ENCODE measurements at regions not wholly inside any gene's neighbourhood (a gene's known extent, or its start where the extent isn't known, plus 50 kb on each side); places are given as distances from the start of the nearest gene placed in this dataset.

DNA sequence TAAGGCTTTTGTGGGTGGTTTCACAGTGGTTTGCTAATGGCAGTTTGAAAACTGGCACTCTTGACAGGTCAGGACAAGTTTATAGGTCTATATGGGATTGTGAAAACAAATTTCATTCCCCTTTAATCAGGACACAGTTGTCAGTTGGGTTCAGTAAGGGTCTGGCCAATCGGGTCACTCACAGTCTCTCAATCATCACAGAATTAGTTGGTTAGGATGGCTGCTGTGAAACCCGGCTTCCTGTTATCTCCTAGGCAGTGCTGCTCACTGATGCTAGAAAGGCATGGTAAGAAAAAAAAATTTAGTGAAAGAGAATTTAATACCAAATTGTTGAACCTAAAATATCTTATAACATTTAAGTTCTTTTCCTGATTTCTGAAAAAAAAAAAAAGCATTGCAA, 1730.1 kb downstream of the EFNB2 start:
- TF ChIP-seq, protein P1, sequence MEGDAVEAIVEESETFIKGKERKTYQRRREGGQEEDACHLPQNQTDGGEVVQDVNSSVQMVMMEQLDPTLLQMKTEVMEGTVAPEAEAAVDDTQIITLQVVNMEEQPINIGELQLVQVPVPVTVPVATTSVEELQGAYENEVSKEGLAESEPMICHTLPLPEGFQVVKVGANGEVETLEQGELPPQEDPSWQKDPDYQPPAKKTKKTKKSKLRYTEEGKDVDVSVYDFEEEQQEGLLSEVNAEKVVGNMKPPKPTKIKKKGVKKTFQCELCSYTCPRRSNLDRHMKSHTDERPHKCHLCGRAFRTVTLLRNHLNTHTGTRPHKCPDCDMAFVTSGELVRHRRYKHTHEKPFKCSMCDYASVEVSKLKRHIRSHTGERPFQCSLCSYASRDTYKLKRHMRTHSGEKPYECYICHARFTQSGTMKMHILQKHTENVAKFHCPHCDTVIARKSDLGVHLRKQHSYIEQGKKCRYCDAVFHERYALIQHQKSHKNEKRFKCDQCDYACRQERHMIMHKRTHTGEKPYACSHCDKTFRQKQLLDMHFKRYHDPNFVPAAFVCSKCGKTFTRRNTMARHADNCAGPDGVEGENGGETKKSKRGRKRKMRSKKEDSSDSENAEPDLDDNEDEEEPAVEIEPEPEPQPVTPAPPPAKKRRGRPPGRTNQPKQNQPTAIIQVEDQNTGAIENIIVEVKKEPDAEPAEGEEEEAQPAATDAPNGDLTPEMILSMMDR (IDR thresholded peaks at IDR 0.05), result no peak
- Histone ChIP-seq H3K4me3 (ENCODE audit: low read depth in 1 of 2, low read length in 1 of 2) (no peak overlapping the region), H3K27me3 (no peaks in the 10 kb centered on the region), H3K36me3 (no peaks in the 10 kb centered on the region), H3K9me3 (no peaks in the 10 kb centered on the region), H3K27ac (no peak overlapping the region), H3K4me1 (ENCODE audit: control insufficient read depth in 1 of 2, insufficient read depth in 1 of 2, low read depth in 1 of 2, low read length in 1 of 2) (no peaks in the 10 kb centered on the region)

DNA sequence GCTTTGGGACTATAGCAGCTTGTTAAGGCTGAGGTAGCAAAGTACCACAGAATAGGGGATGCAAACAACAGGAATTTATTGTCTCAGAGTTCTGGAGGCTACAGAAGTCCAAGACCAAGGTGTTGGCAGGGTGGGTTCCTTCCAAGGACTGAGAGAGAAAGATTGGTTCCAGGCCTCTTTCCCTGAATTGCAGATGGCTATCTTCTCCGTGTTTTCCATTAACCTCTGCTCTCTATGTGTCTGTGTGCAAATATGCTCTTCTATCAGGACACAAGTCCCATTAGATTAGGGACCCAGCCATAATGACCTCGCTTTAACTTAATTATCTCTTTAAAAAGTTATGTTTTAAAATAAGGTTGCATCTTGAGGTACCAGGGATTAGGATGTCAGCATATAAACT, 1732.9 kb upstream of the SLC10A2 start:
- Histone ChIP-seq H3K9me3 (no peaks in the 10 kb centered on the region), H3K4me1 (ENCODE audit: control insufficient read depth in 1 of 2, insufficient read depth in 1 of 2, low read depth in 1 of 2, low read length in 1 of 2) (no peaks in the 10 kb centered on the region), H3K27ac (no peak overlapping the region), H3K27me3 (no peaks in the 10 kb centered on the region), H3K4me3 (ENCODE audit: low read depth in 1 of 2, low read length in 1 of 2) (no peak overlapping the region), H3K36me3 (no peaks in the 10 kb centered on the region)
- TF ChIP-seq, protein P1 (IDR thresholded peaks at IDR 0.05), result no peak

DNA sequence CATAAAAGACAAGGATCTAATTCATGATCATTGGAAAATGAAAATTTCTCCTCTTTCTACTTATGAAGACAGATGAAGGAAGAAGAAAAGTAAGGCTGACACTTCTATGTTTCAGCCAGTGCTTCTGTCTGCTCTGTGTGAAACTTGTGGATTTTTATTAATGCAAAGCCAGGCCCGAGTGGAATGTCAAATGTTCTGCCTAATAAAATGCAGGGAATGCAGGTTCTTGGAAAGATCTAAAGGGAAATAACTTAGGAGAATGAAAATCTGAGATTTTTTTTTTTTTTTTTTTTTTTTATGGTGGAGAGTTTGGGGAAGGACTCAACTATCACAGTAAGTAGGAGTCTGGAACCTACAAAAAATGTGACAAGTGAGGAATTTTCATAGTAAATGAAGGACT, 1732.3 kb upstream of the SLC10A2 start:
- H3K27ac ChIP-seq, result no peak overlapping the region
- TF ChIP-seq, protein P1 (IDR thresholded peaks at IDR 0.05), result no peak
- no peaks in the 10 kb centered on the region for H3K27me3 ChIP-seq
- no peak overlapping the region for H3K4me3 ChIP-seq (ENCODE audit: low read depth in 1 of 2, low read length in 1 of 2)
- no peaks in the 10 kb centered on the region for H3K4me1 ChIP-seq (ENCODE audit: control insufficient read depth in 1 of 2, insufficient read depth in 1 of 2, low read depth in 1 of 2, low read length in 1 of 2)
- no peaks in the 10 kb centered on the region for H3K9me3 ChIP-seq
- H3K36me3 ChIP-seq, result no peaks in the 10 kb centered on the region

DNA sequence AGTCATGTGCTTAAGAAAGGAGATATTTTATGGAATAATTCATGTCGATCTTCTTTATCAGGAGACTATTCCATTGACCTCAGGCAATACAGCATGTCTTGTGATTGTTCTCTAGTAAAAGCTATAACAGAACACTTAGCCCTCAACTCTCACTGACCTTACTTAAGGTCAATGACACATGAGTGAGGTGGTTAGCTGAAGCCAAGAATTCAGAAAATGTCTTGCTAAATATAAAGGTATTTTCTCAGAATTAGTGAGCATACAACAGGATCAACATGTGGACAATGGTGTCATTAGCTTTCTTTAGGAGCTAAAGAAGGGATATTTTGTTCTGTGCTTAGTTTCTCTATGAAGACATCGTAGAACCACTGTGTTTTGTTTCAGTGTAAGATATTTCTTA, 1730.4 kb upstream of the SLC10A2 start:
- Histone ChIP-seq H3K4me1 (ENCODE audit: control insufficient read depth in 1 of 2, insufficient read depth in 1 of 2, low read depth in 1 of 2, low read length in 1 of 2) (no peaks in the 10 kb centered on the region), H3K27me3 (no peaks in the 10 kb centered on the region), H3K4me3 (ENCODE audit: low read depth in 1 of 2, low read length in 1 of 2) (no peak overlapping the region), H3K27ac (no peak overlapping the region), H3K36me3 (no peaks in the 10 kb centered on the region), H3K9me3 (no peaks in the 10 kb centered on the region)
- TF ChIP-seq, protein P1 (IDR thresholded peaks at IDR 0.05), result no peak

DNA sequence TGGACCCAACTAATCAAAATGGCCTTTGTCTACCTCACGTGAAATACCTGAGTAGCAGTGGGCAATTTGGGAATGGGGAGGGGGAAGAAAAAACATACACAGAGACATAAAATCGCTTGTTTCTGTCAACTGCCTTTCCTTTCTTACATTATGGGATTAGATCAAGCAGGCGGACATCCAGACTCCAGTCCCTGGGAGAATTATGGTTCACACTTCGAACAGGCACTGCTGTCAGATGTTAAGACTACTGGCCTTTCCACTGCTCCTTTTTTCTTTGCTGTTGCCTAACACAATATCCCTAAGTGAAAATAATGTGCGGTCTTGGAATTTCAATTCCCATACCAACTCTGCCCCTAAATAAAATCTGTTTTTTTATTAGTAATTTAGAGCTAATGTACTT, 1719.7 kb upstream of the SLC10A2 start:
- Histone ChIP-seq H3K9me3 (no peaks in the 10 kb centered on the region), H3K4me1 (ENCODE audit: control insufficient read depth in 1 of 2, insufficient read depth in 1 of 2, low read depth in 1 of 2, low read length in 1 of 2) (no peaks in the 10 kb centered on the region), H3K4me3 (ENCODE audit: low read depth in 1 of 2, low read length in 1 of 2) (no peak overlapping the region), H3K36me3 (no peaks in the 10 kb centered on the region), H3K27ac (no peak overlapping the region), H3K27me3 (no peaks in the 10 kb centered on the region)
- TF ChIP-seq, protein P1 (IDR thresholded peaks at IDR 0.05), result no peak

DNA sequence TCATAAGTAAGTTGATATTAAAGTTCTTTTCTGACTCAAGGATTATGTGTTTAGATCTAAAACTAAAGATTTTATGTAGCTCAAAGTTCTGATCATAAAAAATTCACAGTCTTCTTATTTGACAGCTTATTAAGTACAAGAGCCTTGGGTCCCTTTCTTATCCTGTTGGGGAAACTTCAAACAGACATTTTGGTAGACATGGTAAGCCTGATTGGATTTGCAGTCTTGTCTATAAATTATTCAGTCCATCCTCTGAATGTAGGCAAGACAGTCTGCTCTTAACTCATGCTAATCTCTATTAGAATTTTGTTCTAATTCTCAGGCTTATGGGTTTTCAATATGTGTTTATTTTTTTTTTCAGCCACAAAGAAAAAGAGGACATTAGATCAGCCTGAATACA, 1718.7 kb upstream of the SLC10A2 start:
- no peaks in the 10 kb centered on the region for H3K27me3 ChIP-seq
- TF ChIP-seq, protein P1 (IDR thresholded peaks at IDR 0.05), result no peak
- no peaks in the 10 kb centered on the region for H3K9me3 ChIP-seq
- no peak overlapping the region for H3K27ac ChIP-seq
- no peaks in the 10 kb centered on the region for H3K4me1 ChIP-seq (ENCODE audit: control insufficient read depth in 1 of 2, insufficient read depth in 1 of 2, low read depth in 1 of 2, low read length in 1 of 2)
- no peaks in the 10 kb centered on the region for H3K36me3 ChIP-seq
- H3K4me3 ChIP-seq (ENCODE audit: low read depth in 1 of 2, low read length in 1 of 2), result no peak overlapping the region

Measured in neutrophil (primary cell).